Coronary artery (tissue), 2 donors: ENCODE measurements at regions not wholly inside any gene's neighbourhood (a gene's known extent, or its start where the extent isn't known, plus 50 kb on each side); places are given as distances from the start of the nearest gene placed in this dataset.

Experiments used
- DNase-seq: peaks from one replicate; pipeline ENCODE4 v3.0.0-alpha.2; 2017; ENCODE audit warnings: low spot score
- H3K27ac ChIP-seq, 2 donors: fragments of 200-600 bp; sonication (generic); one replicate each; pipeline ENCODE4 v1.5.1; 2016 to 2019
- H3K4me3 ChIP-seq: fragments of 200-600 bp; sonication (generic); 2 replicates; pipeline ENCODE4 v1.5.1; 2016; ENCODE audit warnings: mild to moderate bottlenecking, moderate library complexity
- CTCF ChIP-seq: fragments of 200-600 bp; sonication (generic); IDR thresholded peaks from one replicate; pipeline ENCODE4 v1.5.1; 2019; ENCODE audit warnings: antibody characterized with exemption

GRCh38 chr1:181386951-181387350 is 96.4 kb upstream of the CACNA1E start:
- Histone ChIP-seq H3K27ac (no peak overlapping the region), H3K4me3 (no peak overlapping the region)
- no peak for TF ChIP-seq CTCF
- no peak for DNase-seq

DNA sequence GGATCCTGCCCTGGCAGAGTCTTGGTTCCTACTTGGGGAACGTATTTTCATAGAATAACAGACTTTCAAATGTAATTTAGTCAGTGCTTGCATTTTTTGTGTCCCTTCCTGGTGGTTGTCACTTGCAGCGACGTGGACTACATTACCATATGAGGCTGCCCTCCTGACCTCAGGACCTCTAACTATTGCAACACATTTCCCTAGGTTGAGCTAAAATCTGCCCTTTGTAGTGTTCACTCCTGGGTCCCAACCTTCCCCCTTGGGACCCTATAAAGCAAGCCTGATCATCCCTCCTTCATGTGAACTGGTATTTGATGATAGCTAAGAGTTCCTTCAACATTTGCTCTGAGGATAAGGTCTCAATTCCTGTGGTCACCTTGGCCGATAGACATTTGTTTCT is 95.6 kb upstream of the CACNA1E start:
- H3K4me3 ChIP-seq, result no peak overlapping the region
- TF ChIP-seq CTCF, result no peak
- no peak for DNase-seq
- H3K27ac ChIP-seq, result no peak overlapping the region

DNA sequence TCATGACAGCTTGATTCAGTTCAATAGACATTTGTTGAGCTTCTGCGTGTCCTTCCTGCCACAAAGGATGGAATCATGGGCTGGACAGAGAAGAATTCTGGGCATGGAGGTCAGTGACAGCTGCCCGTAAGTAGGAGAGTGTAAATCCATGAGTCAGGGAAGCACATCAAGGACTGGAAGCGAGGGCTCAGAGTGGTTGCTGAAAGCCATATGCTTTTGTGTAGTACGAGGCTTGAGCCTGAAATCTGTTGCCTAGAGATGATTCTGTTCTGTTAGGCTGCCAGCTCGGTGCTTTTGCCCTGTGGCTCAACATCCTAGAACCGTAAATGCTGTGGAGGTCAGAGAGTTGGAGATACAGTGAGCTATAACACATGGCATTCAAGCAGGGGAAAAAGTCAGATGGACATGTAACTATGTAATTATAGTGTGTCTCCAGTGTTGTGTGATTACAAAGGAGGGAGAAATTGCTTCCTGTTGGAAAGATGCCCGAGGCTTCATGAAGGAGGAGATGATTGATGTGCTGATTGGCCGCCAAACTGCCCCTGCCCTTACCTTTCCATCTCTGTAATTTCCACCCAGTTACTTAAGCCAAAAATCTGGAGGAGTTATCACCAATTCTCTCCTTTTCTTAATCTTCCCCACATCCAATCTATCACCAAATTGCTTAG is 92.8 kb upstream of the CACNA1E start:
- Histone ChIP-seq H3K27ac (no peak overlapping the region), H3K4me3 (no peak overlapping the region)
- no peak for DNase-seq
- no peak for TF ChIP-seq CTCF

DNA sequence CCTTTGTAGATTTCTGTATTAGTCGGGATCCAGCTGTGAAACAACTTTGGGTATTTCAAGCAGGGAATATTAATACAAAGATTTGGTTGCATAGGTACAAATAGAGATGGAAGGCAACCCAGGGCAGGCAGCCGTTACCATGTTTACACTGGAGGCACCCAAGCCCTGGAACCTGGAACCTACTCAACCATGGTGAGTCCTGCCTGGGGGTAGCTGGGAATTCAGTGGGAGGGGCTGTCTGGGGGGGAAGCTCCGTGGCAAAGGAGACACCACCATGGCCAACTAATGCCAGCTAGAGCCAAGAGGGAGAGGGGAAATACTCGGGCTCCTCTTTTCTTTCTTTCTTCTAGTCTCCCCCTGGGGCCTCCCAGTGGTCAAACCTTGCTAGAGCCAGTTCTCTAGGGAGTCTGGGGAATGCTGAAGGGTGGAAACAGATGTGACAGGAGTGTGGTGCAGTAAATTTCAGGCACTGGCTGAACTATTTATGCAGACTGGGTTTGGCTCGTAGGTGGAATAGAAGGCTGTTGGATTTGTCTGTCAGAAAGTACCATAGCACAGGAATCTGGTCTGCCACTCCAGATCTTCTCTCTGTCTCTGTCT is 91.9 kb upstream of the CACNA1E start:
- no peak overlapping the region for H3K4me3 ChIP-seq
- no peak overlapping the region for H3K27ac ChIP-seq
- DNase-seq, result no peak
- TF ChIP-seq CTCF, result no peak

DNA sequence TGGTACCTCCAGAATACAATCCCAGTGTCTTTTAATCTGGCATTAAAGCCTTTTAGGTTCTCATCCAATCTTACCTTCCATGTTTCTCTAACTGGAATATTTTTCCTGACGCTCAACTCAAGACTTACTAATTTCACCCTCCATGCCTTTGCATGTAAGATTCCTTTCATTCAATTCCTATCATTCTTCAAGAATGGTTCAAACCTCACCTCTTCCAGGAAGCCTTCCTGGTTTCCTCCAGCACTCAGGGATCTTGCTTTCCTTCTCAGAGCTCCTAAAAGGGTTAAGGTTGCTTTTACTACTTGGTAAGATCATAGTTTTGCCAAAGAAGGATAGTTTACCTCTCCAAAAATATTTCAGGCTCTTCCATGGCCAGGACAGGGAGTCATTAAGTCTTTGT is 91.2 kb upstream of the CACNA1E start:
- TF ChIP-seq CTCF, result no peak
- Histone ChIP-seq H3K27ac (no peak overlapping the region), H3K4me3 (no peak overlapping the region)
- no peak for DNase-seq

DNA sequence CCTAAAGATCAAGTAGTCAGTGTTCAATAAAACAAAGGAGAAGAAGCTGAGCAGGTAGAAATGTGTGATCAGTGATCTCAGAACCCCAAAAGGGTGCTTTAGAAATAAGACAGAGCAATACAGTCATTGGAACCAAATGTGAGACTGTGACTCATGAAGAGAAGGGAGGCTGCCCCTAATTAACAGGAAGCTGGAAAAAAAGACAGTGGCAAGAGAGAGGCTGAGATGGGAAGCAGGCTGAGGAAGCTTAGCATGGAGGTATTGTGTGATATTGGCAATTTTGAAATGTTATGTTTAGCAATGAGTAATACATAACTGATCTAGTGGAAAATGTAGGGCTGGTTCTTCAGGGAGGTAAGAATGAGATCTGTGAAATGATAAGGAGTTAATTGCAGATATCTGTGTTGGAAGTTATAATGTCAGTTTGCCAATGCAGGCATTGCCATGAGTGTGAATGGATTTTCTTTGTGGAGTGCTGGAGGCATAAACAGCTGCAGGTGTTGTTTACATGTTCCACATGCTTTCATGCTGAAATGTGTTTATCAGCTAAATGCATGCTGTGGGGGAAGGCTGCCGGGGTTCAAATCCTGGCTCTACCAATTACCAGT is 90.6 kb upstream of the CACNA1E start:
- DNase-seq, result no peak
- no peak overlapping the region for H3K27ac ChIP-seq
- no peak overlapping the region for H3K4me3 ChIP-seq
- TF ChIP-seq CTCF, result no peak

GRCh38 chr1:181394766-181395165 is 88.6 kb upstream of the CACNA1E start:
- no peak for TF ChIP-seq CTCF
- Histone ChIP-seq H3K27ac (no peak overlapping the region), H3K4me3 (no peak overlapping the region)
- DNase-seq, result no peak
